ENCODE measurements at regions not wholly inside any gene's neighbourhood (a gene's known extent, or its start where the extent isn't known, plus 50 kb on each side); places are given as distances from the start of the nearest gene placed in this dataset.

DNA sequence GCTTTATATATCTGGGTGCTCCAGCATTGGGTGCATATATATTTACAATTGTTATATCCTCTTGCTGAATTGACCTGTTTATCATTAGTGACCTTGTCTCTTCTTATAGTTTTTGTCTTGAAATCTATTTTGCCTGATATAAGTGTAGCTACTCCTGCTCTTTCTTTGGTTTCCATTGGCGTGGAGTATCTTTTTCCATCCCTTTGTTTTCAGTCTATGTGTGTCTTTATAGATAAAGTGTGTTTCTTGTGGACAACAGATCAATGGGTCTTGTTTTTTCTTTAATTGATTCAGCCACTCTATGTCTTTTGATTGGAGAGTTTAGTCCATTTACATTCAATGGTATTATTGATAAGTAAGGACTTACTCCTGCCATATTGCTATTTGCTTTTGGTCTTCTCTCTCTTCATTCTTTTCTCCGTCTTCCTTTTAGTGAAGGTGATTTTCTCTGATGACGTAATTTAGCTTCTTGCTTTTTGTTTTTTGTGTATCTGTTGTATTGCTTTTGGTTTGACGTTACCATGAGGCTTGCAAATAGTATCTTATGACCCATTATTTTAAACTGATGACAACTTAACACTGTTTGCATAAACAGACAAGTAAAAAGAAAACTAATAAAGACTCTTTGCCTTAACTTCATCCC, 347.6 kb downstream of the TMEM121 start:
- no peaks in the 10 kb centered on the region for H4K20me1 ChIP-seq (ENCODE audit: insufficient read depth, low read length)
- no peaks in the 10 kb centered on the region for H3K79me2 ChIP-seq (ENCODE audit: insufficient read depth, low read length)
- H3K9ac ChIP-seq (ENCODE audit: low read length), result no peak overlapping the region
- Mint-ChIP-seq H3K9me3 (ENCODE audit: unreplicated experiment) (no peaks in the 10 kb centered on the region), H3K27me3 (ENCODE audit: low read depth, unreplicated experiment) (no peaks in the 10 kb centered on the region), H3K27ac (ENCODE audit: unreplicated experiment) (no peak overlapping the region), H3K36me3 (ENCODE audit: low read depth, unreplicated experiment) (no peaks in the 10 kb centered on the region), H3K4me3 (ENCODE audit: unreplicated experiment) (no peak overlapping the region), H3K4me1 (ENCODE audit: low read depth, unreplicated experiment) (no peaks in the 10 kb centered on the region)
- H3K9me3 ChIP-seq (ENCODE audit: insufficient read depth, low read depth, low read length), result no peaks in the 10 kb centered on the region
- no peaks in the 10 kb centered on the region for H3K4me1 ChIP-seq (ENCODE audit: insufficient read depth, low read length)
- H3K36me3 ChIP-seq (ENCODE audit: insufficient read depth, low read length), result no peaks in the 10 kb centered on the region
- no peak overlapping the region for H2AFZ ChIP-seq (ENCODE audit: low read depth, low read length)
- FAIRE-seq, result no peak
- H3K4me3 ChIP-seq (ENCODE audit: insufficient read depth, low read depth, low read length), result no peak overlapping the region
- H3K27ac ChIP-seq (ENCODE audit: low read depth, low read length), result no peak overlapping the region
- no peaks in the 10 kb centered on the region for H3K27me3 ChIP-seq (ENCODE audit: insufficient read depth, low read length)
- DNase-seq (ENCODE audit: low read depth), result no peak
- TF ChIP-seq, protein P1, sequence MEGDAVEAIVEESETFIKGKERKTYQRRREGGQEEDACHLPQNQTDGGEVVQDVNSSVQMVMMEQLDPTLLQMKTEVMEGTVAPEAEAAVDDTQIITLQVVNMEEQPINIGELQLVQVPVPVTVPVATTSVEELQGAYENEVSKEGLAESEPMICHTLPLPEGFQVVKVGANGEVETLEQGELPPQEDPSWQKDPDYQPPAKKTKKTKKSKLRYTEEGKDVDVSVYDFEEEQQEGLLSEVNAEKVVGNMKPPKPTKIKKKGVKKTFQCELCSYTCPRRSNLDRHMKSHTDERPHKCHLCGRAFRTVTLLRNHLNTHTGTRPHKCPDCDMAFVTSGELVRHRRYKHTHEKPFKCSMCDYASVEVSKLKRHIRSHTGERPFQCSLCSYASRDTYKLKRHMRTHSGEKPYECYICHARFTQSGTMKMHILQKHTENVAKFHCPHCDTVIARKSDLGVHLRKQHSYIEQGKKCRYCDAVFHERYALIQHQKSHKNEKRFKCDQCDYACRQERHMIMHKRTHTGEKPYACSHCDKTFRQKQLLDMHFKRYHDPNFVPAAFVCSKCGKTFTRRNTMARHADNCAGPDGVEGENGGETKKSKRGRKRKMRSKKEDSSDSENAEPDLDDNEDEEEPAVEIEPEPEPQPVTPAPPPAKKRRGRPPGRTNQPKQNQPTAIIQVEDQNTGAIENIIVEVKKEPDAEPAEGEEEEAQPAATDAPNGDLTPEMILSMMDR (IDR thresholded peaks at IDR 0.05; ENCODE audit: insufficient read depth, low read depth, low read length), result no peak
- TF ChIP-seq EZH2 (IDR thresholded peaks at IDR 0.05; ENCODE audit: insufficient read depth, low read length), result no peak
- no peak overlapping the region for H3K4me2 ChIP-seq (ENCODE audit: low read length)

DNA sequence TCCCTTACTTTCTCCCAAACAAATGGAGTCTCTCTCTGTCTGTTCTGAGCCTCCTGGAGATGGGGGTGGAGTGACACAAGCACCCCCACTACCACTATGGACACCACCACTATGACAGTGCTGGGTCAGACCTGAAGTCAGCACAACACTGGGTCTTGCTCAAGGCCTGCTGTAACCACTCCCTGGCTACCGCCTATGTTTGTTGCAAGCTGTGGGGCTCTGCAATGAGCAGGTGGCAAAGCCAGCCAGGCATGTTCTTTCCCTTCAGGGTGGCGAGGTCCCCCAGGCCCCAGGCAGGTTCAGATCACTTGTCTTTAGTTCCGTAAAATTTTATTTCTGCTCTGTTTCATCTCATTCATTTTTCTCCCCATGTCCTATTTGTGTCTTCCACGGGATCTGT, 349.8 kb downstream of the TMEM121 start:
- no peaks in the 10 kb centered on the region for H3K4me1 ChIP-seq (ENCODE audit: insufficient read depth, low read length)
- no peaks in the 10 kb centered on the region for H3K9me3 ChIP-seq (ENCODE audit: insufficient read depth, low read depth, low read length)
- TF ChIP-seq EZH2 (IDR thresholded peaks at IDR 0.05; ENCODE audit: insufficient read depth, low read length), result no peak
- TF ChIP-seq, protein P1 (IDR thresholded peaks at IDR 0.05; ENCODE audit: insufficient read depth, low read depth, low read length), result no peak
- no peak for DNase-seq (ENCODE audit: low read depth)
- Mint-ChIP-seq H3K4me3 (ENCODE audit: unreplicated experiment) (no peak overlapping the region), H3K4me1 (ENCODE audit: low read depth, unreplicated experiment) (no peaks in the 10 kb centered on the region), H3K27ac (ENCODE audit: unreplicated experiment) (no peak overlapping the region), H3K27me3 (ENCODE audit: low read depth, unreplicated experiment) (no peaks in the 10 kb centered on the region), H3K9me3 (ENCODE audit: unreplicated experiment) (peaks cover 5% of the 10 kb centered on the region), H3K36me3 (ENCODE audit: low read depth, unreplicated experiment) (no peaks in the 10 kb centered on the region)
- H3K9ac ChIP-seq (ENCODE audit: low read length), result no peak overlapping the region
- H3K4me2 ChIP-seq (ENCODE audit: low read length), result no peak overlapping the region
- no peak for FAIRE-seq
- H3K27me3 ChIP-seq (ENCODE audit: insufficient read depth, low read length), result no peaks in the 10 kb centered on the region
- H3K79me2 ChIP-seq (ENCODE audit: insufficient read depth, low read length), result no peaks in the 10 kb centered on the region
- no peaks in the 10 kb centered on the region for H4K20me1 ChIP-seq (ENCODE audit: insufficient read depth, low read length)
- no peaks in the 10 kb centered on the region for H3K36me3 ChIP-seq (ENCODE audit: insufficient read depth, low read length)
- no peak overlapping the region for H3K4me3 ChIP-seq (ENCODE audit: insufficient read depth, low read depth, low read length)
- H3K27ac ChIP-seq (ENCODE audit: low read depth, low read length), result no peak overlapping the region
- no peak overlapping the region for H2AFZ ChIP-seq (ENCODE audit: low read depth, low read length)

DNA sequence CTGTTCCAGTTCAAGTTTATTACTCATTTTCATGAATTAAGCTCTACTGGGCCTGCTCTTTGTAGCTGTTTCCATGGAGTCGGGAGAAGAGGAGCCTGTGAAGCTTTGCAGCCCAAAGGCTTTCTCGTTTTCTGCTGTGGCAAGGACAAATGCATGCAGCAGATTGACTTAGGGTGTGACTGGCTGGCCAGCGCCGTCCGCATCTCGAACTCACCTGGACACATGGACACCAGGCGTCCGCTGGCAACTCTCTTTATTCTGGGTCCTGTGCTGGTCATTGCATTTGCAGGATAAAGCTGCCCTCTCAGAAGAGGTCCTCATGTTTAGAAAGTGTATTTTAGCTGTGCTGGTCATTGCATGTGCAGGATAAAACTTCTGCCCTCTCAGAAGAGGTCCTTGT, 350.4 kb downstream of the TMEM121 start:
- Histone ChIP-seq H3K79me2 (ENCODE audit: insufficient read depth, low read length) (no peaks in the 10 kb centered on the region), H3K27me3 (ENCODE audit: insufficient read depth, low read length) (no peaks in the 10 kb centered on the region), H3K4me2 (ENCODE audit: low read length) (no peak overlapping the region), H2AFZ (ENCODE audit: low read depth, low read length) (no peak overlapping the region), H3K4me1 (ENCODE audit: insufficient read depth, low read length) (no peaks in the 10 kb centered on the region), H4K20me1 (ENCODE audit: insufficient read depth, low read length) (no peaks in the 10 kb centered on the region), H3K9me3 (ENCODE audit: insufficient read depth, low read depth, low read length) (no peaks in the 10 kb centered on the region), H3K27ac (ENCODE audit: low read depth, low read length) (no peak overlapping the region), H3K4me3 (ENCODE audit: insufficient read depth, low read depth, low read length) (no peak overlapping the region), H3K9ac (ENCODE audit: low read length) (no peak overlapping the region), H3K36me3 (ENCODE audit: insufficient read depth, low read length) (no peaks in the 10 kb centered on the region)
- Mint-ChIP-seq H3K27me3 (ENCODE audit: low read depth, unreplicated experiment) (no peaks in the 10 kb centered on the region), H3K36me3 (ENCODE audit: low read depth, unreplicated experiment) (no peaks in the 10 kb centered on the region), H3K4me3 (ENCODE audit: unreplicated experiment) (no peak overlapping the region), H3K4me1 (ENCODE audit: low read depth, unreplicated experiment) (no peaks in the 10 kb centered on the region), H3K27ac (ENCODE audit: unreplicated experiment) (no peak overlapping the region), H3K9me3 (ENCODE audit: unreplicated experiment) (peaks cover 5% of the 10 kb centered on the region)
- DNase-seq (ENCODE audit: low read depth) (no peak), FAIRE-seq (no peak)
- TF ChIP-seq, protein P1 (IDR thresholded peaks at IDR 0.05; ENCODE audit: insufficient read depth, low read depth, low read length), result no peak
- TF ChIP-seq EZH2 (IDR thresholded peaks at IDR 0.05; ENCODE audit: insufficient read depth, low read length), result no peak
